MM.1S (cell line): ENCODE measurements at regions not wholly inside any gene's neighbourhood (a gene's known extent, or its start where the extent isn't known, plus 50 kb on each side); places are given as distances from the start of the nearest gene placed in this dataset.

Experiments used
- DNase-seq: peaks from one replicate; pipeline ENCODE4 v3.0.0-alpha.2; 2015
- H2AFZ ChIP-seq: fragments of 300-600 bp; sonication (generic); 2 replicates; pipeline ENCODE4 v1.6.0; 2016; ENCODE audit warnings: antibody characterized with exemption, low read length
- H3F3A ChIP-seq: fragments of 300-600 bp; sonication (generic); 2 replicates; pipeline ENCODE4 v1.6.1; 2016; ENCODE audit warnings: mild to moderate bottlenecking, antibody characterized with exemption, low read length, moderate library complexity, mixed read lengths; ENCODE audit not compliant: insufficient read depth
- H3K27ac ChIP-seq: fragments of 300-600 bp; sonication (generic); 2 replicates; pipeline ENCODE4 v1.5.1; 2016; ENCODE audit warnings: mild to moderate bottlenecking, low read length
- H3K27me3 ChIP-seq: fragments of 300-600 bp; sonication (generic); replicated peaks from 2 replicates; pipeline ENCODE4 v1.6.0; 2016; ENCODE audit warnings: low read length; ENCODE audit not compliant: insufficient read depth
- H3K36me3 ChIP-seq: fragments of 300-600 bp; sonication (generic); replicated peaks from 2 replicates; pipeline ENCODE4 v1.6.1; 2016; ENCODE audit warnings: mild to moderate bottlenecking, low read length, mixed read lengths; ENCODE audit not compliant: insufficient read depth
- H3K4me1 ChIP-seq: fragments of 300-600 bp; sonication (generic); 2 replicates; pipeline ENCODE4 v1.6.1; 2016; ENCODE audit warnings: low read length, mixed read lengths
- H3K4me2 ChIP-seq: fragments of 300-600 bp; sonication (generic); 2 replicates; pipeline ENCODE4 v1.6.0; 2016; ENCODE audit warnings: low read depth, low read length
- H3K4me3 ChIP-seq: fragments of 300-600 bp; sonication (generic); 2 replicates; pipeline ENCODE4 v1.5.1; 2016; ENCODE audit warnings: low read length, mixed read lengths
- H3K79me2 ChIP-seq: fragments of 300-600 bp; sonication (generic); 2 replicates; pipeline ENCODE4 v1.6.1; 2016; ENCODE audit warnings: mixed run types, low read length, mixed read lengths
- H3K9ac ChIP-seq: fragments of 300-600 bp; sonication (generic); 2 replicates; pipeline ENCODE4 v1.6.1; 2016; ENCODE audit warnings: low read length, mixed read lengths
- H3K9me2 ChIP-seq: fragments of 300-600 bp; sonication (generic); replicated peaks from 2 replicates; pipeline ENCODE4 v1.6.1; 2016; ENCODE audit warnings: mild to moderate bottlenecking, low read length, mixed read lengths; ENCODE audit not compliant: insufficient read depth
- H3K9me3 ChIP-seq: fragments of 300-600 bp; sonication (generic); replicated peaks from 2 replicates; pipeline ENCODE4 v1.6.1; 2016; ENCODE audit warnings: mild to moderate bottlenecking, low read length, mixed read lengths; ENCODE audit not compliant: insufficient read depth
- H4K20me1 ChIP-seq: fragments of 300-600 bp; sonication (generic); 2 replicates; pipeline ENCODE4 v1.6.1; 2016; ENCODE audit warnings: mild to moderate bottlenecking, low read length, moderate library complexity, mixed read lengths; ENCODE audit not compliant: insufficient read depth
- EZH2 ChIP-seq: fragments of 300-600 bp; sonication (generic); optimal IDR thresholded peaks from 2 replicates; pipeline ENCODE3; 2017; ENCODE audit warnings: low read depth, mild to moderate bottlenecking, antibody characterized with exemption, low read length, mixed read lengths
- EZH2phosphoT487 ChIP-seq: fragments of 300-600 bp; sonication (generic); IDR thresholded peaks from 2 replicates; pipeline ENCODE4 v1.6.1; 2018; ENCODE audit warnings: antibody characterized with exemption, low read length
- TF ChIP-seq, protein P1 (sequence below): fragments of 300-600 bp; sonication (generic); IDR thresholded peaks from 2 replicates; pipeline ENCODE4 v1.5.1; 2016; ENCODE audit warnings: antibody characterized with exemption, low read length, mixed read lengths

GRCh38 chr12:11968516-11968915 lies 102.2 kb upstream of the BCL2L14 start:
- no peaks in the 10 kb centered on the region for H3K36me3 ChIP-seq
- no peaks in the 10 kb centered on the region for H3F3A ChIP-seq
- no peaks in the 10 kb centered on the region for H3K79me2 ChIP-seq
- H3K4me2 ChIP-seq = no peak overlapping the region
- H3K9me3 ChIP-seq = no peaks in the 10 kb centered on the region
- H3K4me3 ChIP-seq = no peak overlapping the region
- no peak overlapping the region for H3K27ac ChIP-seq
- no peaks in the 10 kb centered on the region for H4K20me1 ChIP-seq
- H3K9ac ChIP-seq = no peak overlapping the region
- TF ChIP-seq, protein P1, sequence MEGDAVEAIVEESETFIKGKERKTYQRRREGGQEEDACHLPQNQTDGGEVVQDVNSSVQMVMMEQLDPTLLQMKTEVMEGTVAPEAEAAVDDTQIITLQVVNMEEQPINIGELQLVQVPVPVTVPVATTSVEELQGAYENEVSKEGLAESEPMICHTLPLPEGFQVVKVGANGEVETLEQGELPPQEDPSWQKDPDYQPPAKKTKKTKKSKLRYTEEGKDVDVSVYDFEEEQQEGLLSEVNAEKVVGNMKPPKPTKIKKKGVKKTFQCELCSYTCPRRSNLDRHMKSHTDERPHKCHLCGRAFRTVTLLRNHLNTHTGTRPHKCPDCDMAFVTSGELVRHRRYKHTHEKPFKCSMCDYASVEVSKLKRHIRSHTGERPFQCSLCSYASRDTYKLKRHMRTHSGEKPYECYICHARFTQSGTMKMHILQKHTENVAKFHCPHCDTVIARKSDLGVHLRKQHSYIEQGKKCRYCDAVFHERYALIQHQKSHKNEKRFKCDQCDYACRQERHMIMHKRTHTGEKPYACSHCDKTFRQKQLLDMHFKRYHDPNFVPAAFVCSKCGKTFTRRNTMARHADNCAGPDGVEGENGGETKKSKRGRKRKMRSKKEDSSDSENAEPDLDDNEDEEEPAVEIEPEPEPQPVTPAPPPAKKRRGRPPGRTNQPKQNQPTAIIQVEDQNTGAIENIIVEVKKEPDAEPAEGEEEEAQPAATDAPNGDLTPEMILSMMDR = no peak
- TF ChIP-seq EZH2 (no peak), EZH2phosphoT487 (no peak)
- DNase-seq = no peak
- H2AFZ ChIP-seq = no peak overlapping the region
- no peaks in the 10 kb centered on the region for H3K4me1 ChIP-seq
- no peaks in the 10 kb centered on the region for H3K27me3 ChIP-seq
- no peaks in the 10 kb centered on the region for H3K9me2 ChIP-seq

- TF ChIP-seq EZH2phosphoT487 (no peak), EZH2 (no peak)
- TF ChIP-seq, protein P1 = no peak
- Histone ChIP-seq H3K9me3 (no peaks in the 10 kb centered on the region), H3K4me3 (no peak overlapping the region), H3K9ac (no peak overlapping the region), H3K4me2 (no peak overlapping the region), H3K27me3 (no peaks in the 10 kb centered on the region), H3K79me2 (no peaks in the 10 kb centered on the region), H3K36me3 (no peaks in the 10 kb centered on the region), H3K9me2 (no peaks in the 10 kb centered on the region), H3K4me1 (no peaks in the 10 kb centered on the region), H3K27ac (no peak overlapping the region), H3F3A (no peaks in the 10 kb centered on the region), H2AFZ (no peak overlapping the region), H4K20me1 (no peaks in the 10 kb centered on the region)
- DNase-seq = no peak
Measured at GRCh38 chr12:11969437-11970154, 101.1 kb upstream of the BCL2L14 start.

- no peak overlapping the region for H3K4me2 ChIP-seq
- H3K4me3 ChIP-seq = no peak overlapping the region
- no peak for DNase-seq
- H3K4me1 ChIP-seq = no peaks in the 10 kb centered on the region
- no peaks in the 10 kb centered on the region for H3K27me3 ChIP-seq
- H3K9ac ChIP-seq = no peak overlapping the region
- H2AFZ ChIP-seq = no peak overlapping the region
- H3K9me2 ChIP-seq = no peaks in the 10 kb centered on the region
- H3K36me3 ChIP-seq = no peaks in the 10 kb centered on the region
- no peaks in the 10 kb centered on the region for H4K20me1 ChIP-seq
- no peaks in the 10 kb centered on the region for H3K9me3 ChIP-seq
- H3K79me2 ChIP-seq = no peaks in the 10 kb centered on the region
- TF ChIP-seq EZH2phosphoT487 (no peak), EZH2 (no peak)
- TF ChIP-seq, protein P1 = no peak
- no peak overlapping the region for H3K27ac ChIP-seq
- no peaks in the 10 kb centered on the region for H3F3A ChIP-seq
Measured at GRCh38 chr12:11970155-11970520, 100.6 kb upstream of the BCL2L14 start.
